Retinal pigment epithelial cell (primary cell): ENCODE measurements at regions not wholly inside any gene's neighbourhood (a gene's known extent, or its start where the extent isn't known, plus 50 kb on each side); places are given as distances from the start of the nearest gene placed in this dataset.

Experiments used
- DNase-seq: peaks from one replicate; pipeline ENCODE4 v3.0.0-alpha.2; 2010; ENCODE audit warnings: low read depth
- H3K4me3 ChIP-seq: 2 replicates; pipeline ENCODE4 v1.5.1; 2011; ENCODE audit warnings: mild to moderate bottlenecking, low read length, control low read depth, moderate library complexity
- TF ChIP-seq, protein P1 (sequence below): conservative IDR thresholded peaks from 2 replicates; pipeline ENCODE4 v1.5.1; 2011; ENCODE audit warnings: low read depth, low read length, control low read depth, inconsistent platforms

- TF ChIP-seq, protein P1, sequence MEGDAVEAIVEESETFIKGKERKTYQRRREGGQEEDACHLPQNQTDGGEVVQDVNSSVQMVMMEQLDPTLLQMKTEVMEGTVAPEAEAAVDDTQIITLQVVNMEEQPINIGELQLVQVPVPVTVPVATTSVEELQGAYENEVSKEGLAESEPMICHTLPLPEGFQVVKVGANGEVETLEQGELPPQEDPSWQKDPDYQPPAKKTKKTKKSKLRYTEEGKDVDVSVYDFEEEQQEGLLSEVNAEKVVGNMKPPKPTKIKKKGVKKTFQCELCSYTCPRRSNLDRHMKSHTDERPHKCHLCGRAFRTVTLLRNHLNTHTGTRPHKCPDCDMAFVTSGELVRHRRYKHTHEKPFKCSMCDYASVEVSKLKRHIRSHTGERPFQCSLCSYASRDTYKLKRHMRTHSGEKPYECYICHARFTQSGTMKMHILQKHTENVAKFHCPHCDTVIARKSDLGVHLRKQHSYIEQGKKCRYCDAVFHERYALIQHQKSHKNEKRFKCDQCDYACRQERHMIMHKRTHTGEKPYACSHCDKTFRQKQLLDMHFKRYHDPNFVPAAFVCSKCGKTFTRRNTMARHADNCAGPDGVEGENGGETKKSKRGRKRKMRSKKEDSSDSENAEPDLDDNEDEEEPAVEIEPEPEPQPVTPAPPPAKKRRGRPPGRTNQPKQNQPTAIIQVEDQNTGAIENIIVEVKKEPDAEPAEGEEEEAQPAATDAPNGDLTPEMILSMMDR: no peak
- H3K4me3 ChIP-seq: no peak overlapping the region
- no peak for DNase-seq
Measured at GRCh38 chr1:214920337-214920736, 162.2 kb upstream of the KCNK2 start.

- DNase-seq: no peak
- TF ChIP-seq, protein P1: no peak
- no peak overlapping the region for H3K4me3 ChIP-seq
Measured at GRCh38 chr1:214923278-214923915, 159.1 kb upstream of the KCNK2 start.

DNA sequence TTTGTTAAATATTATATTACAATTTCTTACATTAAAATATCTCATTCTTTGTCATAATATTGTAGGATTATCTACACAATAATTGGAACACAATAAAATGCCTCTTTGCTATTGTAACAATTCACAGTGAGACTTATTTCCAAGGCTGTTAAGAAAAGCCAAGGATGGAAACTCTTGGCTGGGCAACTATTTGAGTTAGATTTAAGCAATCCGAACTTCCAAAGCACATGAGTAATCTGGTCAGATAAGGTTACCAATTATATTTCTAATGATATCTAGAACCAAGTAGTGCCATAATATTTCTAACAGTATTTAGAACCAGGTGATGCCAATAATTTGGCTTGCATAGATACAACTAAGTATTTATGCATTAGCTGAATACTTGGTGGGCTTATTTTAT, 154.7 kb upstream of the KCNK2 start:
- no peak overlapping the region for H3K4me3 ChIP-seq
- TF ChIP-seq, protein P1: no peak
- DNase-seq: no peak

DNA sequence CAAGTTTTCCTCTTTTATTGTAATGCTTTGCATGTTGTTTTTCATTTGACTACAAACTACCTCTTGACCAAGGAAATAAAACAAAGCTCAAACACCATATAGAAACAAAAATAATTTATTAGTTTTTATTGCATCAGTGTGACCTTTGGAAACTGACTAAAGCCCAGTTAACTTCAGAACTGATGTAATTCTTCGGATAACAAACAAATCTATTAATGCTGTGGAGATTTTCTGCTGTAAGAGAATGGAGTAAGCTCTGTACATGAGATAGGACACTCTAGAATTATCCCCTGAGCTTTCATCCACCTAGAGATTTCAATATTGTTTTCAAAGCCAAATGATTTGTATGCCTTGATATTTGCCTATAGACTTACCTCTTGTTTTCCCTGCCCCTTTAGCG, 154.0 kb upstream of the KCNK2 start:
- DNase-seq: no peak
- no peak overlapping the region for H3K4me3 ChIP-seq
- TF ChIP-seq, protein P1: no peak

DNA sequence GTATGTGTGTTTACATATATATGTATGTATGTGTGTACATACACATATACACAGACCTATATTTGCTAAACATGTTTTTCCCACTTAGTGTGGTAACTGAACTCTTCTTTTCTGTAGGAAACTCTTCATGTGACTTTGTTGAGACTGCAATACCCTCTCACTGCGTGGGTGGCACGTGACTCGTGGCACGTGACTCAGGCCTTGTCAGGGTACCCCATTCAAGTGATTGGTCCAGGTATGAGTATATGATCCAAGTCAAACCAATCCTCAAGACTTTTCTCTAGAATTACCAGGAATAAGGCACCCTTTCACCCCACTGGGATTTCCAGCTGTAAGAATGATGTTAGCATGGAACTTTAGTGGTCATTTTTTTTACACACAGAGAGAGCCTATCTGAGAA, 149.2 kb upstream of the KCNK2 start:
- H3K4me3 ChIP-seq: no peak overlapping the region
- TF ChIP-seq, protein P1: no peak
- no peak for DNase-seq

- DNase-seq: no peak
- no peak overlapping the region for H3K4me3 ChIP-seq
- TF ChIP-seq, protein P1: no peak
Measured at GRCh38 chr1:214934045-214934444, 148.5 kb upstream of the KCNK2 start.

- no peak for DNase-seq
- no peak overlapping the region for H3K4me3 ChIP-seq
- TF ChIP-seq, protein P1: no peak
Measured at GRCh38 chr1:214935258-214935657, 147.3 kb upstream of the KCNK2 start.
